GM19438 (cell line): ENCODE measurements at regions not wholly inside any gene's neighbourhood (a gene's known extent, or its start where the extent isn't known, plus 50 kb on each side); places are given as distances from the start of the nearest gene placed in this dataset.

Experiments
- ATAC-seq: cut with Tn5 transposase; IDR thresholded peaks from one replicate; pipeline ENCODE4 v1.9.1; 2021; ENCODE audit warnings: low read depth; ENCODE audit not compliant: unreplicated experiment

GRCh38 chr15:70411143-70411863, 313.6 kb upstream of the TLE3 start:
- ATAC-seq, result no peak

DNA sequence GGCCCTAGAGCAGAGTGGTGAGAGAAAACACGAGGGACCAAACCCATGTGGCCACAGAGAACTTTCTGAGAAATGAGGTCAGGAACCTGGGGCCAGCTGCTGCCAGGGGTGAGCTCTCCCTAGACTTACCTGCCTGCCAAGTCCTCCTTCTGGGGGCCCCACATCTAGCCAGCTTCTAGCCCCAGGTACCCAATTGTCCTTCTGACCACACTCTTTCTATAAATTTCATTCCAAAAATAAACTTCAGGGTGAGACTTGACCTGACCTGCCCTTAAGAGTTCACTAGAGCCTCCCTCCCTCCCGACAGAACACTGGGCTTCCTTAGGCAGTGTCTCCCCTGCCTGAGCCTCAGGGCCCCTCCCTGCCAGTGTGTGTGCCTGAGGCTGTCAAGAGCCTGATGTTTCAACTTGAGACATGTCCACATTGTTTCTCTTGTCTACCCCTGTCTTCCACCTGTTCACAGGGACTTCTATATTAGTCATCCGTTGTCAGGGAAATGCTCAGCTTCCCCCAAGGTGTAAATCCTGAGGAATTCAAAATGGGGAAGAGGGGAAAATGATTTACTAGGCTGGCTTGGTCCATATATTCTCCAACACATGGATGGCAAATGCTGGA, 312.8 kb upstream of the TLE3 start:
- ATAC-seq, result no peak

- no peak for ATAC-seq
Measured at GRCh38 chr15:70409388-70409787, 311.7 kb upstream of the TLE3 start.

- ATAC-seq, result no peak
Measured at GRCh38 chr15:70407955-70408354, 310.2 kb upstream of the TLE3 start.

GRCh38 chr15:70407336-70407670, 309.6 kb upstream of the TLE3 start:
- no peak for ATAC-seq

GRCh38 chr15:70406617-70407335, 309.1 kb upstream of the TLE3 start:
- no peak for ATAC-seq

DNA sequence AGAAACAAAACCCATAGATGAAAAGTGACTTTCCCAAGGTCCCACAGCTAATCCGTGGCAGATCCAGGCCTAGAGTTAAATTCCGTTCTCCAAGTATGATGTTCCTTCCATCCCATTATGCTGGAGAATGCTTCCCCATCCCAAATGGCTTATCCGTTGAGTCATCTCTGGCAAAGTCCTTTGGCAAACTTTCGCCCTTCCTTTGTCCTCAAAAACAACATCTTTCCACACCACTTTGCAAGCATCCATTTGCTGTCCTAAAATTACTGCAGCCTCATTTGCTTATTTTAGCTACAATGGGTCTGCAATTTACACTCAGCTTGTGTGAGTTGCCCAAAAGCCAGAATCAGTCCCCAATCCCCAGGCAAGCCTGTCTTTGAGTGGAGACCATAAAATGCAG, 304.0 kb upstream of the TLE3 start:
- no peak for ATAC-seq

DNA sequence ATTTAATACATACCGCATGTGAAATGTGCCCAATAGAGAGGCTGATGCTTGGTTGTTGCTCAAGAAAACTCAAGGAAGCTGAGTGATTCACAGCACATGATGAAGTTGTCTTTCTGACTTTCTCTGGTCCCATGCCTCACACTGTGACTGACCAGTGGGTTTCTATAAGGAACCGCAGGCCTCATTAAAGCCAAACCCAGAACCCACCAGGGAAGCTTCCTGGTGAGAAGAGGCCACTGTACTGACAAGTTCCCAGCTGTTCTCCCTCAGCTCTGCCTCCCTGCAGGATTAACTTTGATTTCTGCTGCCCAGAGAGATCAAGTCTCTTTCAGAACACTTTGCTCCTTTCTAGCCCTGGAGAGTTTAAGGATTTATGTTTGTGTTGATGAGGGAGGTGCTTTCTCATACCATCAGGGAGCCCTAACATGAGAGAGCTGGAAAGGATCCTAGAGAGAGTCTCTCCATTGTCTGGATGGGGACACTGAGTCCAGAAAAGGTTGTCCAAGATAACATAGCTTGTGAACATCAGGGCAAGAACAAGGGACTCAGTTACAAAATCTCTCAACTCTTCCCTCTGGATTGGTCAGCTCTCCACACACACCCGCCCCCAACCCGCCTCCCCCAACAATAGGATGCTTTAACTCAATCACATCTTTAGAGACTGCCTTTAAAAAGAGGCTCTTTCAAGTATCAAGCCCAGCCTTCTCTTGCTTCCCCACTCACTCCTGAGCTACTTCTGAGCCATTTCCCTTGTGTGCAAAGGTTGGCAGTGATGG, 303.2 kb upstream of the TLE3 start:
- no peak for ATAC-seq

- ATAC-seq, result no peak
Measured at GRCh38 chr15:70399204-70399603, 301.5 kb upstream of the TLE3 start.

GRCh38 chr15:70398694-70399093, 301.0 kb upstream of the TLE3 start:
- no peak for ATAC-seq

DNA sequence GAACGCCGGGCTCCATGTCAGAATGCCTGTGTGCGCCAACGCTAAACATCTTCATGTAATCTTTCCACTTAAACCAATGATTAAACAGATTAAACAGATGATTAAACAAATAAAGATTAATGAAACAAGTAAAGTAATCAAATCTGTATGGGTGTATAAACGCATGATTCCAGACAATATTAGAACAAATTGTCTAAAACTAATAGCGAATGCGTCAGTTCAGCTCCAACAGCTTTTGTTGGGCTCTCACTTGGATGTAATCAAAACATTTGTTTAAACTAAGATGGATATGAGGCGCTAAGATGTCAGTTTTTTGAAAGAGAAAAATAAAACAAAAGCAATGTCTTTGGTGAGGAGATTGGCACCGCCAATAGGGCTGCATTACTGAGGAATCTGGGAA, 299.1 kb upstream of the TLE3 start:
- ATAC-seq, result no peak

- ATAC-seq, result no peak
Measured at GRCh38 chr15:70395164-70395563, 297.4 kb upstream of the TLE3 start.

GRCh38 chr15:70390723-70391122, 293.0 kb upstream of the TLE3 start:
- no peak for ATAC-seq

DNA sequence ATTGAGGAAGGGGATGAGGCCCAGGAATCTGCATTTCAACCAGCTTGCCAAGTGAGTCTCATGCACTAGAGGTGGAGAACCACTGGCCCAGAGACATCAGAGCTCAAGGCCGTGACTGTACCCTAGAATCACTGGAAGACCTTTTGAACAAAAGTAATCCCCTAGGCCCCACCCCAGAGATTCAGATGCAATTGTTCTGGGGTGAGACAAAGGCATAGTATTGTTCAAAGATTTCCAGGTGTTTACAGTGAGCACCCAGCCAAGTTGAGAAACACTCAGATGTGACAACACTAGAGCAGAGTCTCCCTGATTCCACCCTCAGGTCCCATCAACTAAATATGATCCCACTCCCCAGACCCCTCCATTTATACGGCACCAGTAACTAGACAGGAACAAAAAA, 290.3 kb upstream of the TLE3 start:
- ATAC-seq, result no peak

GRCh38 chr15:70387081-70387480, 289.4 kb upstream of the TLE3 start:
- ATAC-seq, result no peak

DNA sequence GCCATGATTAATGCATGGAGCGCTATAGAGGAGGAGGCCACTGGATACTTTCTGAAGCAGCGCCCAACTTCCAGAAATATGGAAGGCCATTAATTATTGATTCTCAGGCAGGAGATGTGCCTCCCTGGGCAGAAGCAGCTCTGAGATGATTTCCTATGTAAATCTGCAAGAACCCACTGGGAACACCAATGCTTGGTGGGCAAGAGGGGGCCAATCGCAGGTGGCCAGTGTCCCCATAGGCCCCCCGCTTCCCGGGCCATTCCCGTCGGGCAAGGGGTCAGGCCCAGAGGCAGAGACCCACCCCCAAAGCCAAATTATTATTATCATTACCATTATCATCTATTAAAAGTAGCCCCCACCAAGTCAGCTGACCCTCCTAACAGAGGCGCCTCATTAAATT, 288.0 kb upstream of the TLE3 start:
- no peak for ATAC-seq

GRCh38 chr15:70385052-70385451, 287.3 kb upstream of the TLE3 start:
- ATAC-seq, result no peak

GRCh38 chr15:70383856-70384255, 286.1 kb upstream of the TLE3 start:
- no peak for ATAC-seq

- ATAC-seq, result no peak
Measured at GRCh38 chr15:70382762-70383458, 285.2 kb upstream of the TLE3 start.

DNA sequence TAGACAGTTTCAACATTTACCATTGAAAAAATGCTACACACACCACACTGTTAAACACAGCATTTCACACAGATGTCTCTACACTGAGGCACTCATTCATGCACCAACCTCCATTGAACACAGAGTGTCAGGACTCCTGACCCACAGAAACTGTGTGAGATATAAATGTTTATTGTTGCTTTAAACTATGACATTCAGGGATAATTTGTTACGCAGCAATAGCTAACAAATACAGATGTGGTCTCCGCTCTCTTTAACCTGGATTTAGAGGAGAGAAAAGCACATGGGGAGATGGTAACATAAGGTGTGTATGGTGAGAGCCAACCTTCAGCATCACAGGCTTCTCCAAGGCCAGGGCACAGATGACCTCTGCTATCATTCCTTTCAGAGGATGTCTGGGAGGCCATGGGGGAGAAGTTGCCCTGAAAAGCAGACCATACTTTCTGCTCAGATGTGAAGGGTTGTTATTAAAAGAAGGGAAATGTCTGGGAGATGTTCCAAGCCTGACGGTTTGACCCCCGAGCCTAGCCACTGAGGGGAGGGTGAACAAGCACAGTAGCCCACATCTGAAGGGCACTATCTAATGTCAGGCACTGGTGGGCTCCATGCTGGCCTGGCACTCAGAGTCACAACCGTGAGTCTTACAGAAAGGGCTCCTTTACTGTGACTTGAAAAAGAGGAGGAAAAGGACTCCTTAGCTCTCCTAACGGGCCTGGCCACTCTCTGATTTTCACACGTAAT, 284.5 kb upstream of the TLE3 start:
- no peak for ATAC-seq
